Suprapubic skin (tissue), 4 donors: ENCODE measurements at regions not wholly inside any gene's neighbourhood (a gene's known extent, or its start where the extent isn't known, plus 50 kb on each side); places are given as distances from the start of the nearest gene placed in this dataset.

Experiments used
- DNase-seq, 2 donors: peaks; one replicate each; pipeline ENCODE4 v3.0.0-alpha.2; 2019; ENCODE audit warnings: low spot score in 2 of 2
- H3K27ac ChIP-seq: fragments of 200-600 bp; sonication (generic); one replicate; pipeline ENCODE4 v1.5.1; 2019
- H3K27me3 ChIP-seq: fragments of 200-600 bp; sonication (generic); one replicate; pipeline ENCODE4 v1.5.1; 2019
- H3K36me3 ChIP-seq: fragments of 200-600 bp; sonication (generic); one replicate; pipeline ENCODE4 v1.5.1; 2019
- H3K4me1 ChIP-seq: fragments of 200-600 bp; sonication (generic); one replicate; pipeline ENCODE4 v1.5.1; 2019
- H3K4me3 ChIP-seq: fragments of 200-600 bp; sonication (generic); one replicate; pipeline ENCODE4 v1.5.1; 2019; ENCODE audit warnings: mild to moderate bottlenecking
- H3K9me3 ChIP-seq: fragments of 200-600 bp; sonication (generic); one replicate; pipeline ENCODE4 v1.5.1; 2019
- EP300 ChIP-seq: sonication (generic); formaldehyde crosslinking; IDR thresholded peaks from one replicate; pipeline ENCODE4 v1.6.1; 2017; ENCODE audit warnings: antibody characterized with exemption
- POLR2A ChIP-seq, 2 donors: fragments of 450-650 bp; IDR thresholded peaks; one replicate each; pipeline ENCODE4 v1.6.1; 2017; ENCODE audit warnings: antibody characterized with exemption in 2 of 2, mild to moderate bottlenecking in 2 of 2, moderate library complexity in 2 of 2
- POLR2AphosphoS5 ChIP-seq, 3 donors: sonication (generic); formaldehyde crosslinking; IDR thresholded peaks; one replicate each; pipeline ENCODE4 v1.6.1; 2017; ENCODE audit warnings: antibody characterized with exemption in 3 of 3
- WGBS: methylation state at CpG from one replicate; pipeline ENCODE4 v1.1.5; 2018; 5-methylcytosine and 5-hydroxymethylcytosine counted together
- TF ChIP-seq, protein P1 (sequence below), 2 donors: fragments of 200-600 bp in 1 of 2; fragments of 450-650 bp in 1 of 2; sonication (generic) in 1 of 2; IDR thresholded peaks; one replicate each; pipeline ENCODE4 v1.5.1; 2016 to 2019; ENCODE audit warnings: antibody characterized with exemption in 2 of 2, mild to moderate bottlenecking in 1 of 2, moderate library complexity in 1 of 2

- Histone ChIP-seq H3K4me1 (no peaks in the 10 kb centered on the region), H3K9me3 (no peaks in the 10 kb centered on the region), H3K4me3 (no peak overlapping the region), H3K36me3 (no peaks in the 10 kb centered on the region), H3K27me3 (no peaks in the 10 kb centered on the region), H3K27ac (no peak overlapping the region)
- TF ChIP-seq, protein P1, sequence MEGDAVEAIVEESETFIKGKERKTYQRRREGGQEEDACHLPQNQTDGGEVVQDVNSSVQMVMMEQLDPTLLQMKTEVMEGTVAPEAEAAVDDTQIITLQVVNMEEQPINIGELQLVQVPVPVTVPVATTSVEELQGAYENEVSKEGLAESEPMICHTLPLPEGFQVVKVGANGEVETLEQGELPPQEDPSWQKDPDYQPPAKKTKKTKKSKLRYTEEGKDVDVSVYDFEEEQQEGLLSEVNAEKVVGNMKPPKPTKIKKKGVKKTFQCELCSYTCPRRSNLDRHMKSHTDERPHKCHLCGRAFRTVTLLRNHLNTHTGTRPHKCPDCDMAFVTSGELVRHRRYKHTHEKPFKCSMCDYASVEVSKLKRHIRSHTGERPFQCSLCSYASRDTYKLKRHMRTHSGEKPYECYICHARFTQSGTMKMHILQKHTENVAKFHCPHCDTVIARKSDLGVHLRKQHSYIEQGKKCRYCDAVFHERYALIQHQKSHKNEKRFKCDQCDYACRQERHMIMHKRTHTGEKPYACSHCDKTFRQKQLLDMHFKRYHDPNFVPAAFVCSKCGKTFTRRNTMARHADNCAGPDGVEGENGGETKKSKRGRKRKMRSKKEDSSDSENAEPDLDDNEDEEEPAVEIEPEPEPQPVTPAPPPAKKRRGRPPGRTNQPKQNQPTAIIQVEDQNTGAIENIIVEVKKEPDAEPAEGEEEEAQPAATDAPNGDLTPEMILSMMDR (IDR thresholded peaks at IDR 0.05) = no peak
- TF ChIP-seq EP300 (no peak), POLR2AphosphoS5 (IDR thresholded peaks at IDR 0.05) (no peak), POLR2A (IDR thresholded peaks at IDR 0.05) (no peak)
- DNase-seq = no peak
- 33% methylated on average over 3 of the region's 3 CpGs for WGBS
Observed at GRCh38 chr2:139529080-139529479, 748.9 kb upstream of the NXPH2 start.

GRCh38 chr2:139526781-139527180 lies 746.6 kb upstream of the NXPH2 start:
- WGBS = 74% methylated on average over 1 of the region's 1 CpG
- no peaks in the 10 kb centered on the region for H3K27me3 ChIP-seq
- H3K4me1 ChIP-seq = no peaks in the 10 kb centered on the region
- no peak overlapping the region for H3K27ac ChIP-seq
- TF ChIP-seq POLR2AphosphoS5 (IDR thresholded peaks at IDR 0.05) (no peak), POLR2A (IDR thresholded peaks at IDR 0.05) (no peak), EP300 (no peak)
- TF ChIP-seq, protein P1 (IDR thresholded peaks at IDR 0.05) = no peak
- DNase-seq = no peak
- no peak overlapping the region for H3K4me3 ChIP-seq
- H3K9me3 ChIP-seq = no peaks in the 10 kb centered on the region
- no peaks in the 10 kb centered on the region for H3K36me3 ChIP-seq

- H3K27me3 ChIP-seq = no peaks in the 10 kb centered on the region
- no peak overlapping the region for H3K4me3 ChIP-seq
- no peak for DNase-seq
- no peak overlapping the region for H3K27ac ChIP-seq
- TF ChIP-seq EP300 = no peak
- TF ChIP-seq, protein P1 (IDR thresholded peaks at IDR 0.05) = no peak
- no peak for TF ChIP-seq POLR2AphosphoS5 (IDR thresholded peaks at IDR 0.05)
- TF ChIP-seq POLR2A (IDR thresholded peaks at IDR 0.05) = no peak
- H3K9me3 ChIP-seq = peaks cover 3% of the 10 kb centered on the region
- WGBS = 90% methylated on average over 5 of the region's 5 CpGs
- no peaks in the 10 kb centered on the region for H3K4me1 ChIP-seq
- H3K36me3 ChIP-seq = no peaks in the 10 kb centered on the region
Observed at GRCh38 chr2:139518321-139518720, 738.1 kb upstream of the NXPH2 start.

DNA sequence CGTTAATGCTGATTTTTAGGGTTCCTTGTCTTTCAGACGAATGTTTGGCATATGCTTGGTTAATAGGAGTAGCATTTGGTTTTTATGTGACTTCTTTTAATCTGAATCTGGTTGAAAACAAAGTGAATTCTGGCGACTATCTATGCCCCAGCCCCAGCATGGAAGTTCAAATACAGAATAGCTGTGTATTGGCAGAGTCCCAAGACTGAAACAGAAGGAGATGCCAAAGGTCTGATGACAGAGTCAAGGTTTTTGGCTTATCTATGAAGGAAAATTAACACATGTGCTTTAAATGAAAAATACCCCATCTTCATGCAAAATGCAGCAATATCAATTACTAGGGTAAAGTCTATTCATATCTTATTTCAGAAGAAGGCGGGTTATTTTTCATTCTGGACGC lies 734.8 kb upstream of the NXPH2 start:
- Histone ChIP-seq H3K36me3 (no peaks in the 10 kb centered on the region), H3K4me1 (no peaks in the 10 kb centered on the region), H3K27ac (no peak overlapping the region), H3K27me3 (no peaks in the 10 kb centered on the region), H3K9me3 (peaks cover 3% of the 10 kb centered on the region), H3K4me3 (no peak overlapping the region)
- no peak for TF ChIP-seq POLR2A (IDR thresholded peaks at IDR 0.05)
- TF ChIP-seq, protein P1 (IDR thresholded peaks at IDR 0.05) = no peak
- TF ChIP-seq POLR2AphosphoS5 (IDR thresholded peaks at IDR 0.05) = no peak
- no peak for TF ChIP-seq EP300
- WGBS = 57% methylated on average over 5 of the region's 5 CpGs
- no peak for DNase-seq

DNA sequence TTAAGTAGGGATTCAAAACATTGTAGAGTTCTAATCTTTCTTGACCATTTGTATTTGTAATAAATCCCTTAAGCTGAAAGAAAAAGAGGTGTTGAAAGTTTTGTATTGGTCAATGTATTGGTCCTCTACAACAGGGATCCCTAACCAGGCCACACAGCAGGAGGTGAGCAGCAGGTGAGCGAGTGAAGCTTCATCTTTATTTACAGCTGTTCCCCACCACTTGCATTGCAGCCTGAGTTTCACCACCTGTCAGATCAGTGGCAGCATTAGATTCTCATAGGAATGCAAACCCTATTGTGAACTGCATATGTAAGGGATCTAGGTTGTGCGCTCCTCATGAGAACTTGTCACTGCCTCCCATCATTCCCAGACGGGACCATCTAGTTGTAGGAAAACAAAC lies 715.7 kb upstream of the NXPH2 start:
- Histone ChIP-seq H3K27me3 (no peaks in the 10 kb centered on the region), H3K9me3 (no peaks in the 10 kb centered on the region), H3K27ac (no peak overlapping the region), H3K36me3 (no peaks in the 10 kb centered on the region), H3K4me1 (no peaks in the 10 kb centered on the region), H3K4me3 (no peak overlapping the region)
- 92% methylated on average over 3 of the region's 3 CpGs for WGBS
- no peak for TF ChIP-seq POLR2A (IDR thresholded peaks at IDR 0.05)
- TF ChIP-seq, protein P1 (IDR thresholded peaks at IDR 0.05) = no peak
- TF ChIP-seq POLR2AphosphoS5 (IDR thresholded peaks at IDR 0.05) = no peak
- TF ChIP-seq EP300 = no peak
- DNase-seq = no peak
